Duodenal mucosa (tissue), 2 donors: ENCODE measurements at regions not wholly inside any gene's neighbourhood (a gene's known extent, or its start where the extent isn't known, plus 50 kb on each side); places are given as distances from the start of the nearest gene placed in this dataset.

Source experiments
- H3K27ac ChIP-seq: one replicate; pipeline ENCODE4 v1.7.0; 2013; ENCODE audit warnings: low read depth, low read length
- H3K27me3 ChIP-seq, 2 donors: one replicate each; pipeline ENCODE4 v1.7.0; 2013; ENCODE audit warnings: low read length in 2 of 2, control low read depth in 1 of 2; ENCODE audit not compliant: insufficient read depth in 2 of 2, control insufficient read depth in 1 of 2
- H3K36me3 ChIP-seq, 2 donors: one replicate each; pipeline ENCODE4 v1.7.0; 2013; ENCODE audit warnings: low read length in 2 of 2, control low read depth in 1 of 2; ENCODE audit not compliant: insufficient read depth in 2 of 2, control insufficient read depth in 1 of 2
- H3K4me1 ChIP-seq, 2 donors: one replicate each; pipeline ENCODE4 v1.7.0; 2013; ENCODE audit warnings: low read length in 2 of 2, control low read depth in 1 of 2; ENCODE audit not compliant: insufficient read depth in 2 of 2, control insufficient read depth in 1 of 2
- H3K4me3 ChIP-seq, 2 donors: one replicate each; pipeline ENCODE4 v1.7.0; 2013; ENCODE audit warnings: low read length in 2 of 2, low read depth in 1 of 2
- H3K9ac ChIP-seq, 2 donors: one replicate each; pipeline ENCODE4 v1.7.0; 2013; ENCODE audit warnings: low read length in 2 of 2, low read depth in 1 of 2
- H3K9me3 ChIP-seq, 2 donors: one replicate each; pipeline ENCODE4 v1.7.0; 2013; ENCODE audit warnings: low read length in 2 of 2, control low read depth in 1 of 2; ENCODE audit not compliant: control insufficient read depth in 1 of 2

- H3K4me1 ChIP-seq = no peaks in the 10 kb centered on the region
- H3K36me3 ChIP-seq = no peaks in the 10 kb centered on the region
- H3K4me3 ChIP-seq = no peak overlapping the region
- H3K9me3 ChIP-seq = no peaks in the 10 kb centered on the region
- no peaks in the 10 kb centered on the region for H3K27me3 ChIP-seq
- H3K9ac ChIP-seq = no peak overlapping the region
- no peak overlapping the region for H3K27ac ChIP-seq
Measured at GRCh38 chr11:29959488-29959887, 57.3 kb downstream of the KCNA4 start.

- H3K4me1 ChIP-seq = no peaks in the 10 kb centered on the region
- no peaks in the 10 kb centered on the region for H3K36me3 ChIP-seq
- no peak overlapping the region for H3K4me3 ChIP-seq
- H3K27ac ChIP-seq = no peak overlapping the region
- no peak overlapping the region for H3K9ac ChIP-seq
- no peaks in the 10 kb centered on the region for H3K27me3 ChIP-seq
- no peaks in the 10 kb centered on the region for H3K9me3 ChIP-seq
Measured at GRCh38 chr11:29957431-29957830, 59.4 kb downstream of the KCNA4 start.

GRCh38 chr11:29956076-29956556 lies 60.7 kb downstream of the KCNA4 start:
- no peak overlapping the region for H3K27ac ChIP-seq
- H3K36me3 ChIP-seq = no peaks in the 10 kb centered on the region
- no peak overlapping the region for H3K9ac ChIP-seq
- H3K4me3 ChIP-seq = no peak overlapping the region
- no peaks in the 10 kb centered on the region for H3K4me1 ChIP-seq
- H3K27me3 ChIP-seq = no peaks in the 10 kb centered on the region
- H3K9me3 ChIP-seq = no peaks in the 10 kb centered on the region

- H3K27me3 ChIP-seq = no peaks in the 10 kb centered on the region
- H3K27ac ChIP-seq = no peak overlapping the region
- peaks cover 12 to 13% of the 10 kb centered on the region in 2 donors for H3K9me3 ChIP-seq
- H3K9ac ChIP-seq = no peak overlapping the region
- H3K4me3 ChIP-seq = no peak overlapping the region
- no peaks in the 10 kb centered on the region for H3K4me1 ChIP-seq
- no peaks in the 10 kb centered on the region for H3K36me3 ChIP-seq
Measured at GRCh38 chr11:29943347-29943746, 73.5 kb downstream of the KCNA4 start.

- H3K9me3 ChIP-seq = peaks cover 4 to 9% of the 10 kb centered on the region in 2 donors
- H3K27ac ChIP-seq = no peak overlapping the region
- H3K9ac ChIP-seq = no peak overlapping the region
- no peaks in the 10 kb centered on the region for H3K36me3 ChIP-seq
- H3K4me3 ChIP-seq = no peak overlapping the region
- H3K4me1 ChIP-seq = no peaks in the 10 kb centered on the region
- no peaks in the 10 kb centered on the region for H3K27me3 ChIP-seq
Measured at GRCh38 chr11:29937526-29937925, 79.3 kb downstream of the KCNA4 start.

GRCh38 chr11:29934115-29934638 lies 82.7 kb downstream of the KCNA4 start:
- H3K27ac ChIP-seq = no peak overlapping the region
- H3K36me3 ChIP-seq = no peaks in the 10 kb centered on the region
- no peak overlapping the region for H3K9ac ChIP-seq
- peaks cover 4% of the 10 kb centered on the region in 2 donors for H3K9me3 ChIP-seq
- no peaks in the 10 kb centered on the region for H3K4me1 ChIP-seq
- H3K27me3 ChIP-seq = no peaks in the 10 kb centered on the region
- H3K4me3 ChIP-seq = no peak overlapping the region

GRCh38 chr11:29916040-29916439 lies 100.8 kb downstream of the KCNA4 start:
- no peaks in the 10 kb centered on the region for H3K27me3 ChIP-seq
- no peak overlapping the region for H3K9ac ChIP-seq
- H3K4me1 ChIP-seq = no peaks in the 10 kb centered on the region
- no peaks in the 10 kb centered on the region for H3K36me3 ChIP-seq
- H3K4me3 ChIP-seq = no peak overlapping the region
- peaks cover 2 to 5% of the 10 kb centered on the region in 2 donors for H3K9me3 ChIP-seq
- H3K27ac ChIP-seq = no peak overlapping the region

- no peak overlapping the region for H3K9ac ChIP-seq
- no peak overlapping the region for H3K27ac ChIP-seq
- peaks cover 5% of the 10 kb centered on the region in 2 donors for H3K9me3 ChIP-seq
- H3K4me3 ChIP-seq = no peak overlapping the region
- H3K27me3 ChIP-seq = no peaks in the 10 kb centered on the region
- no peaks in the 10 kb centered on the region for H3K4me1 ChIP-seq
- no peaks in the 10 kb centered on the region for H3K36me3 ChIP-seq
Measured at GRCh38 chr11:29914203-29914930, 102.5 kb downstream of the KCNA4 start.

- no peak overlapping the region for H3K9ac ChIP-seq
- no peaks in the 10 kb centered on the region for H3K36me3 ChIP-seq
- H3K27ac ChIP-seq = no peak overlapping the region
- no peaks in the 10 kb centered on the region for H3K27me3 ChIP-seq
- H3K9me3 ChIP-seq = peaks cover 5 to 7% of the 10 kb centered on the region in 2 donors
- no peaks in the 10 kb centered on the region for H3K4me1 ChIP-seq
- no peak overlapping the region for H3K4me3 ChIP-seq
Measured at GRCh38 chr11:29913352-29913751, 103.5 kb downstream of the KCNA4 start.

GRCh38 chr11:29900382-29900781 lies 116.4 kb downstream of the KCNA4 start:
- Histone ChIP-seq H3K27ac (no peak overlapping the region), H3K36me3 (no peaks in the 10 kb centered on the region), H3K9me3 (peaks cover 0 to 2% of the 10 kb centered on the region in 2 donors), H3K4me3 (no peak overlapping the region), H3K4me1 (no peaks in the 10 kb centered on the region), H3K27me3 (no peaks in the 10 kb centered on the region), H3K9ac (no peak overlapping the region)
